HG03575 (cell line): ENCODE measurements at regions not wholly inside any gene's neighbourhood (a gene's known extent, or its start where the extent isn't known, plus 50 kb on each side); places are given as distances from the start of the nearest gene placed in this dataset.

Source experiments
- ATAC-seq: cut with Tn5 transposase; IDR thresholded peaks from one replicate; pipeline ENCODE4 v1.9.1; 2021; ENCODE audit not compliant: unreplicated experiment, insufficient number of reproducible peaks, low FRiP score; ENCODE audit errors: extremely low read depth

DNA sequence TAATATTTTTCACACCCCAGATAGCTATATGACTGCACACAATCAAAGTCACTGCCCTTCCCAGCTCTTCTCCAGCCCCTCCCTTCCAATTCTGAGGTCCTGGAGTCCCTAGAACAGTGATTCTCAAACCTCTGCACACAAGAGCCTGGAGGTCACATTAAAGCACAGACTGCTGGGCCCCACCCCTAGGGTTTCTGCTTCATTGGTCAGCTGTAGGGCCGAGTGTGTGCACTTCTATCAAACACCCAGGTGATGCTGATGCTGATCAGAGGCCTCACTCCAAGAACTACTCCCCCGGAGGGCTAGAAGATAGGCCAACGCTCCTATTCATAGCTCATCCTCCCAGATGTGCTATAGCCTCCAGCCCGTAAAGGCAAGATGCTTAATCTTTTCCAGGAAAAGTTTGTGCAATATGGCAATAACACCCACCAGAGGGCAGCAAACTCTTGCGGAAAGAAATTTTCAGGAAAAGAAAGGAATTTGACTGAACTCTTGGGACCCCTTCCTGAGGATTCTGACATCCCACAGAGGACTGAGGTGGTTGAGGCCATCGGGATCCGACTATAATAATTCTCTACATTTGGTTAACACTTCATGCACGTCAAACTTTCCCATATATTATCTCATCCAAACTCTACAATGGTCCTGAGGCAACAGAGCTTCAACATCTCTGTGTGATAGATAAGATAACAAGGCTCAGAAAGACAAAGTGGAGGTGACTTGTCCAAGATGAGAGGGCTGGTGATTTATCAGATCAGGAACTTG lies 194.2 kb upstream of the PKDCC start:
- no peak for ATAC-seq

DNA sequence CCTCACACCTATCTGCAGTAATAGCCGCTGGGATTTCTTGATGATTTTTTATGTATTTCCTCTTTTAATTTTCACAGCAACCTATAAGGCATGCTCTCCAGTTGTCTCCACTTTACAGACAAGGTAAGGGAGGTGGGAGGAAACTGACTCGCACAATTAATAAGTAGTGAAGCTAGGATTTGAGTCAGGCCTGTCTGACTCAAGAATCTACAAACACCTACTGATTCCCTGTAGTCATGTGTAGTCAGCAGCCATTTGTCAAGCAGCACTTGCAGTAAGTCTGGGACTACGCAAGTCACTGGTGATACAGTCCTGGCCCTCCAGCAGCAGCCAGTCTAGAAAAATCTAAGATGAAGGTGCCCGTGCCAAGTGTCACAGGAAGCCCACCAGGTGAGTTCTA lies 193.6 kb upstream of the PKDCC start:
- no peak for ATAC-seq

DNA sequence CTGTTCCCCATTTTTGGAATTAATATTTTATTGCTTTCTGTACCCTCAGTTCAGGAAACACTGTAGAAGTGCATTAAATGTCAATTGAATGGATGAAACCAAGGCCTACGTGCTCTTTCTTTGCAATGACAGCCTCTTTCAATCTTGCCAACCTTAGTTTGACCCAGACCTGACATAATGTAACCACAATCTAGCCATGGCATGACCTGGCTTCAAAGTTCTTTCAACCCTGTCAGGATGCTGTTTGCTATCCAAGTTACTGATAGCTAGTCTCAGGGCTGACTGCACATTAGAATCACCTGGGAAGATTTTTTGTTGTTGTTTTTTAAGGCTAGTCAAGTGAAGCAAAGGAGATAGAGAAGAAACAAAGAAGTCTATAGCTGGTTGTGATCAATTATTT lies 190.9 kb upstream of the PKDCC start:
- ATAC-seq: no peak

DNA sequence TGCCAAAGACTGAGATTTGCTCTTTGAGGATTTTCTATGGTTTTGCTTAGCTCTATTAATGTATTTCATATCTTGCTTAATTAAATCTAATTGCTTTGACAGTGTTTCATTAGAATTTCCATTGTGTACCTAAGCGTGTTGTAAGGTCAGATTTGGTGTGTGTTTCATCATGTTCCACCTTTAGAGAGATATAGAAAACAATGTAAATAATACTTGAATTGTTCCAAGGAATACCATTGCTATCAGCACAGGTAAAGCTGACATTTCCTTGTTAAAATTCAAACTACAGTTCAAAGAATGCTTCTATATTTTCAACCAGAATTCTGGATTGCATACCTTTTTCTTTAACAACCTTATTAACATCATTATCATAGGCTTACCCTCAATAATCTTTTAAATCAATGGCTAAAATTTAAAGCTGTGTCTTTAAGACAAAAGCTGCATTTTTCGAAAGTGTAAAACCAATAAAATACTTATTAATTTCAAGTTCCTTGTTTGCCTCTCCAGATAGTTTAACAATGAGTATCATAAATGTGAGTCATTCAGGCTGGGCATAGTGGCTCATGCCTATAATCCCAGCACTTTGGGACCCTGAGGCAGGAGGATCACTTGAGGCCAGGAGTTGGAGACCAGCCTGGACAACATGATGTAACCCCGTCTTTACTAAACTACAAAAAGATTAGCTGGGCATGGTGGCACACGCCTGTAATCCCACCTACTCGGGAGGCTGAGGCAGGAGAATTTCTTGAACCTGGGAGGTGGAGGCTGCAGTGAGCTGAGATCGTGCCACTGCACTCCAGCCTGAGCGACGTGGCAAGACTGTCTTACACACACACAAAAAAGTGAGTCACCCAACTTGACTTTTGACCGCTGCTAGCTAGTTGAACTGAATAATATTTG lies 188.0 kb upstream of the PKDCC start:
- no peak for ATAC-seq

DNA sequence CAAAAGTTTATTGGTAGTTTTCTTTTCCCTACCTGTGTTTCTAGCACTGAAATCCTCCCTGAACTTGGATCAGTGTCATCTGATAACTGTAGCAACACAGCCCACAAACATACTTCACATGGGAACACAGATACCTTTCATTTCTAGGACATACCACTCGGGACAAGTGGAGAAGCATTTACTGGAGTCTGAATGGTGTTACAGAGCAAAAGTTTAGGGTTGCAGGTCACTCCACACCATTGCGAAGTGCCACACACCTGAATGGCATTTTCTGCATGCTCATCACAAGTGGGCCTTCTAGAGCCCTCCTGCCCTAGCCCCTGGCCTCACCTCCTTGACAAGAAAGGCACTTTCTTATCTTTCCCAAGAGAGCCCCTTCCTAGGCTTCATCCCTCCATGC lies 184.8 kb upstream of the PKDCC start:
- no peak for ATAC-seq

DNA sequence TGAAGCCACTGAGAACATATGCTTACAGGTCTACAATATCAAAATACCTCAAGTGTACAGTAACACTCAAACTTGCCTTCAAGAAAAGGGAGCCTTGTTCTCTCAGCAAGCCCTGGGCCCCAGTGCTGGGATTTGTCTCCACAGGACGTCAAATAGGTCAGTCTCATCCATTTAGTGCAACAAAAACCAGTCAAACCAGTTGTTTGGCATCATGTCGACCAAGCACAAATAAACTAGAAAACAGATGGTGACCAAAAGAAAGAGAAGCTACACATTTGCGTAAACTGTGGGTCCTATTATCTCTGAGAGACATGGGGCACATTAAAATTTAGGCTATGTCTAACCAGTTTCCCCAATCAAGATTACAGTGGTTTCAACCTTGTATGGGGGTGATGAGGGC lies 182.6 kb upstream of the PKDCC start:
- no peak for ATAC-seq

DNA sequence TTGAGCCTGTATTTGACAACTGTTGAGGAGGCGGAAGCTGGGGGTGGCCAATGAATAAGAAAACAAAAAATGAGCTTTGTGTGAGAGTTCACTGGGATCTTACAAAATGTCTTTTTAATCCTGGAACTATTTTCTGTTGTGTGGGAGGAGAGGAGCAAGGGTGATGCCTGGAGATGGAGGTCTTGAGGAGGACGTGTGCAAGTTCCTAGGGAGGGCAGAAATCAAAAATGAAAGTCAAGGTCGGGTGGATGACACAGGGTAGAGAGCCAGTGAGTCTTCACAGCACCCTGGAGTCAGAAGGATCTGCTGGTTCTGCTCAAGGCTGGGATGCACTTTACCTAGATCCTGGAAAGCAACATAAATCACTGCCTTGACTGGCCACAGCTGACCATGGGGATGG lies 180.3 kb upstream of the PKDCC start:
- ATAC-seq: no peak

DNA sequence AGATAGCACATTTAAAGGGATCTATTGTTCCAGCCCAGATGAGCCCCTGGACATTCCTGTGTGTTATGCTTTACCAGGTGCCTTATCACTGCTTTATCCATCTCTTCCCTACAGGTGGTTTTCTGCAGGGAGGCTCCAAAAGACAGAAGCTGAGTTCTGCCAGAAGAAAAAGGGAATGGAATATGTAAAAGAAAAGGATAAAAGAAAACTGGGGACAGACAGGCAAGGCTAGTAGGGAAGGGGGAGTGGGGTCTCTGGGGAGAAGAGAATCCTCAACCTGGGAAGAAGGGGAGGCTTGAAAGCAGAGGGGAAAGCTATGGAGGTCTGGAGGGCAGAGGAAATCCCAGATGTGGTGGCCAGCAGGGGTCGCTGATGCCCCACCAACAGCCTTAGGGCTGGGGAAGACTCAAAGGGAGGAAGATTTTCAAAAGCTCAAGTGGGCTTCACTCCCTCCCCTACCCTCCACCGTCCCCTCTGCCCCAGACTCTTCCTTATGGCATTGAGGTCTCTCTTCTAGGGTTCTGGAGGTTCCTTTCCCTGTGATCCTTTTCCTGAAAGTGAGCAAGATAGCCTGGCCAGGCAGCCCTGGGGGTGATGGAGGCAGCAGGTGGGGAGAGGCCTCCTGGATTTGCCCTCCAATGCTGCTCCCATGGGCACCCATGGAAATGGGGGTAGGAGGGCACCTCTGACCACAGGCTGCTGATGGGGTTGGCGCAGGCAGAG lies 178.1 kb upstream of the PKDCC start:
- ATAC-seq: no peak

DNA sequence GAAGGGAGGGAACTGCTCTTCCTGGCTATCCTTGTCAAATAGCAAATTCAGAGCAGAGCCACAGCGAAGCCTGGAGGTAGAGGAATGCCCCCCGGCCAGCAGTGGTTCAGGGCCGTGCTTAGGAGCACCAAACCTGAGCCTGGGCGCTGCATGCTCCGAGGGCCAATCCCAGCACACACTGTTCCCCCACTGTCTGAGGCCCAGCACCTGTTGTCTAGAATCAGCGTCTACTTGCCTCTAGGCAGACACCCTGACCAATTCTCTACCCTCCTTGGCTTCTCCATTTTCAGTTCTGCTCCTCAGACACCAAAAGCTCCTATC lies 177.6 kb upstream of the PKDCC start:
- ATAC-seq: no peak

DNA sequence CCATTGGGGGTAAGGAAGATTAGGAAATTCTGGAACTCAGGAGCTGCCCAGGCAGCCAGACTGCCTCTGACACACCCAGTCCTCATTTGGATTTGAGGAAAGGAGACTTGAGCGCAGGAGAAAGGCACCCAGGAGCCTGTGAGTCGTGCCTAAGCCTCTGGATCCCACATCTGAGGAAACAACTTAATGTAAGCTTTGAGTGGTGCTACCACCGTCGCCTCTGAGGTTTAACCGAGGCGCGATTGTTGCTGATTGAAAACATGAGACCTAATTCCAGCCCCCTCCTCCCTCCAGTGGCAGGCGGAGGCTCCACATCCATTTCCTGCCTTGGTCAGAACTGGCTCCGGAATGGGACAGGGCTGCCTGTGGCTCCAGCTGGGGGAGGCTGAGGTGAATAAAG lies 176.7 kb upstream of the PKDCC start:
- ATAC-seq: no peak

DNA sequence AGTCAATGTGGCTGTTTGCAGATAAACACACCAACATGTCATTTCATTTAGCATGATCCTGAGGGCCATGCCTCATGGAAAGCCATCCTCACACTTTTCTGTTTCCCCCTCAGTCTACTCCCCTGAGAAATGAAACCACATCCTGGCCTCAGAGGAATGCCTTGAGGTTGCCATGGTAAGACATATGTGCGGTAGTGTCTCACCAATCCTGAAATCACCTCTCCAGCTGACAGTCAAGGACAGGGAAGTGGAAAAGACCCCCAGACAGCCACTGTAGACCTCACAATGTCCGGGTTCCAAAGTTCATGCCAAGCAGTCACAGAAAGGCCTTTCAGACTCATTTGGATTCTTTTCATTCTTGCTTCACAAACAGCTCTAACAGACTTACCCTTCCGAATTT lies 175.2 kb upstream of the PKDCC start:
- no peak for ATAC-seq

DNA sequence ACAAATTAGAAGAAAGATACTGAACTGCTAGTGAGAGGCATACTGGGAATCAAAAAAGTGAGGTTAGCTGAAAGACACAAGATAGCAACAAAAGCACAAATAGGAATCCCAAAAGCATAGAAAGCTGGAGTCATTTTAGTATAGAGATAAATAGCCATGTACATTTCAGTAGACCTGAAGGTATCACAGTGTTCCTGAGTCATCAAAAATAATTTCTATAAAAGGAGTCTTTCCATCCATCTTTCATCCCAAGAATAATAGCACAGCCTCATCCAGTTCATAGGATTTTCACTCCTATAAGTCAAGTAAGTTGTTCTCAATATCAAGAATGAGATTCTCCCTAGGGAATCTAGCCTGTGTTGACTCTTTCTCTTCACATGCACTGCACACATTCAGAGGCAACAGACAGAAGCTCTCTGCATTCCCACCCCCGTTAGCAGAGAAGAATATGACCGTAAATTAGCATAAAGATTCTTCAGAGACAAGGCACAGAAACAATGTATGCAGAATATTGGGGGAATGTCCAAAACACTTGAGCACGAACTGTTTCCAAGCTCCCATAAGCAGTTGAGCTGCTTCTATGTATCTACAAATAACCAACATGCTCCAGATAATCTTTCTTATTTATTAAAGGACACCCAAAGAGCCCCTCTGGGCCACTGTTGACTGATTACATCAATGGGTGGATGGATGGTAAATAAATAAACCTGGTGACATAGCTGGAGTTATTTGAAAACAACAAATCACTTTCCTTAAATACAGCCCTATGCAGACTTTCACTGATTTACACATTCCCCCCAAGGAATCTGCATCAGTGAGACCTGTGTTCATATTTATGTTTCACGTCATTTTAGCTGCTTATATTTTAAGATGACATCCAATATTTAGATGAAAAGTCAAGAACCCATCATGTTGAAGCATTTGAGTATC lies 174.5 kb upstream of the PKDCC start:
- no peak for ATAC-seq

DNA sequence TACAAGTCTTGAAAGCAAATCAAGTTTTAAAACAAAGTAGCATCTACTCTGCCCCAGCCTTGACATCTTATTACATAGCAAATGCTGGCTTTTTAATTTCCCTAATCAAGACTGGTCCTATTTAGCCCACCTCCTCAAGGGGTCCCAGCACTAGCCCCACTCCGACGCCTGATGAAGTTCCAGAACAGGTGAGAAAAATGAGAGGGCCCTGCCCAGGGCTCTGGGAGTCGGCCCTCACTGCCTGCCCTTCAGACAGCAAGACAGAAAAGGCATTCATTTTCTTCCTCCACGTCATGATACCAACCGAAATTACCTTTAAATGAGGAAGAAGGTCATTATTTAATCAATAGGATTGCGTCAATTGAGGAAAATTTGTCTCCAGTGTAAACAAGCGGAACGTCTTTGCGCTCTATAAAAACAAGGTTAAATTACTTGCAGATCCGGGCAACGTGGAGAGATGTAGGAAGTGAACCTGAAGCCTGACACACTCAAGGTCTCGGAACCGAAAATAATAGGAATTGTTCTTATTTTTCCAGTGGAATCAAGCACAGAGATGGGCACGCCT lies 170.6 kb upstream of the PKDCC start:
- no peak for ATAC-seq

DNA sequence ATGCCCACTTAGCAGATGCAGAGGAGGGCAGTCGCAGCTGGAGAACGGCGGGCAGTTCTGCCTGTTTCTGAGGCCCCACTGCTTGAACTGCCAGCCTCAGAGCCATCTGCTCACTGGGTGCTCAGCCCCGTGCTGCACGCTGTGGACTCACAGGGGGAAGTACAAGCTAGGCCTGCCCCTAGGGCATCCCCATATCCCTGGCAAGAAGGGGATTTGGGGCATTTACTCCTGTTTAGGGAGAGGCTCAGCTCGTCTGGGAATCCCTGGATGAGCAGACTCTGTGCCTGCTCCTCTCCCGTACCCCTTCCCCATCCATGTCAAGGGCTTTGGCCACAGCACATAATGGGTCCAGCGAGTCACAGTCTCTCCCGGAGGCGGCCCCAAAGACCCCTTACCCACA lies 169.8 kb upstream of the PKDCC start:
- ATAC-seq: no peak

DNA sequence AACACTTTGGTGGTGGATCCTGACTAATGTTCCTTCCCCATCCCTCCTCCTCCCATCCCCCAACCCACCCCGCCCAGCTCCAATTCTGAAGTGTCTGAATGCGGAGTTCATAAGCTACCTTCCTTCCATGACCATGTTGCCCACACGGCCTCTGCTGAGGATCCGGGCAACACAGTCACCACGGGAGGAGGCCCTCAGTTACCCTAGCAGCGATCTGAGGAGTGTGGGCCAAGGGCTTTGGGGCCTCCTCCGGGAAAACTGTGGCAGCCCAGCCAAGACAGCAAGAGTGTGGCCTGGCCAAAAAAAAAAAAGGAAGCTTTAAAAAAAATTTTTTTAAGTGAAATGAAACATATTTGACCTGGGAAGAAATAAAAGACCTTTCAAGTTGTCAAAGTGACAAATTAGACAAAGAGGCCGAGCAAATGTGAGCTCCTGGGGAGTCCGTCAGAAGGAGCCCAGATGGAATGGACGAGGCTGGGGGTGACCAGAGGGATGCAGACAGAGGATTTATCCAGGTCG lies 169.0 kb upstream of the PKDCC start:
- no peak for ATAC-seq

DNA sequence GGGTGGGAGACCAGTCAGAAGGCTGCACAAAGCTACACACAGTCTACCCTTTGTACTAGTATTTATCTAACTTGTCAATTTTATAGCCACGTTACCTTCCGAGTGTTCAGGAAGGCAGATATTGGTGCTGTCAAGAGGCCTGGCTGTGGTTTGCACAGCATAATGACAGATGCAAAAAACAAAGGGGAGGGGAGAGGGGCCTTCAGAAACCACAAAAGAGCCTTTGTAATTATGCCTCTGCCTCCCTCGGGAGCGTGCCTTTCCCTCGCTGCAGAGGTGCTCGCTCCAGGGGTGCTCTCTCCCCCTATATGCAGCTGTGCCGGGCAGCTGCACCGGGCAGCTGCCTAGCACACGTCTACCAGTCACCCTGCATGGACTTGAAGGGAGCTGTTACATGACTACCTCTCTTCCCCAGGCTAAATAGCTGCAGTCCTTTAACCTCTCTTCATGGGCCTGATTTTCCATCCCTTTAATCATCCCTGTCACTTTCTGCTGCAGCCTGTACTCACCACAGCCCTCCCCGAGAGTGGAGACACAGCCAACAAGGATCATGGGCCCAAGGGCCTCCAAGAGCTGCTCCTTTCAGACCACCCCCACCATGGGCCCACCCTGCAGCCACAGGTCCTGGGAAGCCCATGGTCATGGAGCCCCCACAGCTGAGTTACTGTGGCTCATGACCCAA lies 168.4 kb upstream of the PKDCC start:
- no peak for ATAC-seq

DNA sequence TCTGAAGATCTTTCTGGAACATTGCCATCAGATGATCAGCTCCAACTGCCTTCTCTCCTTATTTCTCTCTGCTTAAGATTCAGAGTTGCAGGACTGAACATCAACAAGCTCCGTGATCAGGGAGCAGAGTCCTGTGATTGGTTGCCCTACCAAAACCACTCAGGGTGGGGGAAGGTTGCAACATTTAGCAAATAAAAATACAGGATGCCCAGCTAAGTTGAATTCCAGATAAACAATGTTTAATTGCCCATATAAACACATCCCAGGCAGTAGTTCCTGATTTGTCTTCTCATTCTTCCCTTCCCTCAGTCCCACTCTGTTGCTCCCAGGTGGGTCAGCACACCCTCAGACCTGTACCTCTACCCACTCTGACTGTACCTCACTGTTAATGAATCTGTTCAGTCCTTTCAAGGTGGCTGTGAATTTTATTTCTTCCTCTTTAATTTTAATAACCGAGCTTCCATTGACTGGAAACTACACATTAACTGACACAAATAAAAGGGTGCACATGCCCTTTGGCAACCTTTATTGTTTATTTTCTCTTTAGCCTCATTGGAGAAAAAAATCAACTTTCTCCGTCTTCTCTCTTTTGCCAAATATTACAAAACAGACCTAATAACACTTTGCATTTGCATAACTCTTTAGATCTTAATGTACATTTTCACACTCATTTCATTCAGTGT lies 167.1 kb upstream of the PKDCC start:
- no peak for ATAC-seq
